Ovary (tissue), 3 donors: ENCODE measurements at regions not wholly inside any gene's neighbourhood (a gene's known extent, or its start where the extent isn't known, plus 50 kb on each side); places are given as distances from the start of the nearest gene placed in this dataset.

Source experiments
- CTCF ChIP-seq, 3 donors: fragments of 450-650 bp in 2 of 3; fragments of 200-600 bp in 1 of 3; IDR thresholded peaks; one replicate each; pipeline versions ENCODE4 v1.5.1 to v1.8.0; 2016 to 2022; ENCODE audit warnings: antibody characterized with exemption in 3 of 3, mild to moderate bottlenecking in 1 of 3
- EP300 ChIP-seq: sonication (generic); formaldehyde crosslinking; IDR thresholded peaks from one replicate; pipeline ENCODE4 v1.6.1; 2017; ENCODE audit warnings: antibody characterized with exemption
- POLR2A ChIP-seq: fragments of 450-650 bp; IDR thresholded peaks from one replicate; pipeline ENCODE4 v1.6.1; 2017; ENCODE audit warnings: antibody characterized with exemption, mild to moderate bottlenecking, moderate library complexity
- donor health status: DM: no; HTN: no; CAD: no.

GRCh38 chr16:51286272-51286671 lies 135.2 kb upstream of the SALL1 start:
- no peak for TF ChIP-seq POLR2A
- TF ChIP-seq CTCF (IDR thresholded peaks at IDR 0.05) = no peak
- TF ChIP-seq EP300 = no peak
